GM12878 (cell line): ENCODE measurements at regions not wholly inside any gene's neighbourhood (a gene's known extent, or its start where the extent isn't known, plus 50 kb on each side); places are given as distances from the start of the nearest gene placed in this dataset.

Source experiments
- ATAC-seq: fragments of 200-7000 bp; cut with Tn5 transposase; 3 replicates; pipeline ENCODE4 v1.9.1; 2020; ENCODE audit warnings: mild to moderate bottlenecking, moderate library complexity
- BruUV-seq: library from RNA; stranded (reverse); fragments of 400-500 nt; replicated peaks from 2 replicates; lab custom pipeline; 2021; lab: Mats Ljungman, UMichigan
- CTCF ChIA-PET: fragments of 300-600 bp; sonication (Branson Sonifier 250); formaldehyde crosslinking; extraction: SDS; loops from one replicate; lab custom pipeline; 2021; ENCODE audit warnings: inconsistent platforms; lab: Yijun Ruan, JAX
- POLR2A ChIA-PET: fragments of 350-600 bp; formaldehyde crosslinking; extraction: SDS; loops from one replicate; lab custom pipeline; 2021; ENCODE audit warnings: inconsistent platforms; lab: Charles Lee
- RAD21 ChIA-PET: fragments of 300-600 bp; sonication (Branson Sonifier 250); formaldehyde crosslinking; loops from one replicate; lab custom pipeline; 2023; ENCODE audit warnings: antibody characterized with exemption; ENCODE audit not compliant: unreplicated experiment; lab: Charles Lee
- SMC1A ChIA-PET: fragments of 300-600 bp; sonication (Branson Sonifier 250); formaldehyde crosslinking; loops from one replicate; lab custom pipeline; 2023; ENCODE audit not compliant: unreplicated experiment, uncharacterized antibody; lab: Charles Lee
- DNase-seq: peaks from one replicate; pipeline ENCODE4 v3.0.0-alpha.2; 2011; ENCODE audit warnings: low read depth, low spot score
- FAIRE-seq: peaks from 3 replicates; lab custom pipeline; 2011; peaks lifted over from hg19 to GRCh38; lab: Jason Lieb, UNC
- H2AFZ ChIP-seq: 2 replicates; pipeline ENCODE4 v1.6.0; 2011; ENCODE audit warnings: low read depth, low read length, control low read depth; ENCODE audit not compliant: control insufficient read depth
- H3K27ac ChIP-seq: 2 replicates; pipeline ENCODE4 v1.5.1; 2011; ENCODE audit warnings: control low read depth; ENCODE audit not compliant: control insufficient read depth, insufficient read depth
- H3K27me3 ChIP-seq, 2 experiments: replicated peaks in 1 of 2; 2 replicates each; pipeline versions ENCODE4 v1.6.0 to v1.6.1; 2011; ENCODE audit warnings: low read length in 1 of 2; ENCODE audit not compliant: control insufficient read depth in 2 of 2, insufficient read depth in 2 of 2
- H3K36me3 ChIP-seq, 2 experiments: 2 replicates each; pipeline ENCODE4 v1.5.1; 2011; ENCODE audit warnings: low read length in 1 of 2; ENCODE audit not compliant: control insufficient read depth in 2 of 2, insufficient read depth in 2 of 2
- H3K4me1 ChIP-seq: 2 replicates; pipeline ENCODE4 v1.6.1; 2011; ENCODE audit warnings: mild to moderate bottlenecking, low read length, moderate library complexity, mixed read lengths; ENCODE audit not compliant: control insufficient read depth, insufficient read depth
- H3K4me2 ChIP-seq: 2 replicates; pipeline ENCODE4 v1.6.0; 2011; ENCODE audit warnings: control low read depth; ENCODE audit not compliant: control insufficient read depth, insufficient read depth
- H3K4me3 ChIP-seq: fragments of 200-600 bp; sonication (generic); 2 replicates; pipeline ENCODE4 v1.5.1; 2016
- H3K79me2 ChIP-seq: 2 replicates; pipeline ENCODE4 v1.6.0; 2011; ENCODE audit warnings: low read length; ENCODE audit not compliant: control insufficient read depth, insufficient read depth
- H3K9ac ChIP-seq: 2 replicates; pipeline ENCODE4 v1.8.0; 2011; ENCODE audit warnings: low read length, control low read depth, mixed read lengths; ENCODE audit not compliant: control insufficient read depth, insufficient read depth
- H3K9me3 ChIP-seq: replicated peaks from 3 replicates; pipeline ENCODE4 v1.5.1; 2011; ENCODE audit warnings: mild to moderate bottlenecking, low read length; ENCODE audit not compliant: control insufficient read depth, insufficient read depth
- H4K20me1 ChIP-seq: 2 replicates; pipeline ENCODE4 v1.6.0; 2011; ENCODE audit not compliant: control insufficient read depth, insufficient read depth
- SRF ChIP-seq, 2 experiments: IDR thresholded peaks; 2 replicates each; pipeline ENCODE4 v1.6.1; 2011; ENCODE audit warnings: low read depth in 2 of 2, low read length in 2 of 2, mild to moderate bottlenecking in 1 of 2, moderate library complexity in 1 of 2
- TAF1 ChIP-seq: IDR thresholded peaks from 2 replicates; pipeline ENCODE4 v1.6.1; 2011; ENCODE audit warnings: mild to moderate bottlenecking, low read depth, low read length, borderline replicate concordance
- WGBS: methylation state at CpG from one replicate; pipeline ENCODE4 v1.1.6; 2016; ENCODE audit warnings: low lambda C conversion rate; ENCODE audit not compliant: insufficient replicate concordance, insufficient coverage; ENCODE audit errors: missing lambda C conversion rate; 5-methylcytosine and 5-hydroxymethylcytosine counted together
- in situ Hi-C: fragments of 300-500 bp; cut with MboI; formaldehyde crosslinking; loops from 9 replicates; pipeline ENCODE4 v1.14.3; 2018; ENCODE audit warnings: mixed read lengths
- intact Hi-C: fragments of 100-400 bp; cut with micrococcal nuclease; formaldehyde crosslinking; loops from one replicate; pipeline ENCODE4 v1.14.2; 2022; ENCODE audit not compliant: unreplicated experiment
- TF ChIP-seq, protein P1 (sequence below): fragments of 450-650 bp; formaldehyde crosslinking; IDR thresholded peaks from 2 replicates; pipeline ENCODE4 v1.4.0; 2020; ENCODE audit warnings: mild to moderate bottlenecking, moderate library complexity
- TF ChIP-seq, protein P2 (sequence below): fragments of 150-350 bp; IDR thresholded peaks from 2 replicates; pipeline ENCODE4 v1.6.1; 2014; ENCODE audit warnings: mild to moderate bottlenecking, low read depth, low read length

DNA sequence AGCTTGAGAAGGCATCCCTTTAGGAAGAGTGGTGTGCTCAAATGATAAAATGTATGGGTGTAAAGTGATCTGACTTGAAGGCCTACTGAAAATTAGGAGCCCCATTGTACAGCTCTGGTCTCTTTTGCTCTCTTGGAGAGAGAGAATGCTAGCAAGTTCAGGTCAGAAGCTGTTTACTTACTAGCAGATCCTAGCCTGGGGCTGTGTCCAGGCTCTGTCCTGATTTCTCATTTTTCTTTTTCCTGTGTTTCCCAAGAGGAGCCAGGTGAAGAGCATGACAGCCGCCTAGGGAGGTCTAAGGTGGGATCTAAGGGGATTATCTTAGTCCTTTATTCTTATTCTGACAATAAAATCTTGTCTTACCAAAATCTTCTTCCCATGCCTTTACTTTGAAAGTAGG is 272.8 kb downstream of the NNT start:
- Histone ChIP-seq H3K4me2 (no peak overlapping the region), H4K20me1 (no peaks in the 10 kb centered on the region), H3K27me3 (no peaks in the 10 kb centered on the region), H3K9ac (no peak overlapping the region), H3K9me3 (no peaks in the 10 kb centered on the region), H2AFZ (no peak overlapping the region), H3K79me2 (no peaks in the 10 kb centered on the region), H3K27ac (no peak overlapping the region), H3K4me1 (no peaks in the 10 kb centered on the region)
- SMC1A ChIA-PET: interaction anchor here (1.0 kb wide), 1 partner anchor 18 kb away, joined by 3 read pairs; no protein-coding TSS in a partner anchor
- ATAC-seq (no peak), DNase-seq (no peak), FAIRE-seq (no peak)
- intact Hi-C loops (no loop called here), in situ Hi-C loops (no loop called here)
- CTCF ChIA-PET: no interaction called here
- POLR2A ChIA-PET: no interaction called here
- 0% methylated on average over 1 of the region's 1 CpG for WGBS
- BruUV-seq: no TSS peak
- RAD21 ChIA-PET: no interaction called here
- TF ChIP-seq, protein P1, sequence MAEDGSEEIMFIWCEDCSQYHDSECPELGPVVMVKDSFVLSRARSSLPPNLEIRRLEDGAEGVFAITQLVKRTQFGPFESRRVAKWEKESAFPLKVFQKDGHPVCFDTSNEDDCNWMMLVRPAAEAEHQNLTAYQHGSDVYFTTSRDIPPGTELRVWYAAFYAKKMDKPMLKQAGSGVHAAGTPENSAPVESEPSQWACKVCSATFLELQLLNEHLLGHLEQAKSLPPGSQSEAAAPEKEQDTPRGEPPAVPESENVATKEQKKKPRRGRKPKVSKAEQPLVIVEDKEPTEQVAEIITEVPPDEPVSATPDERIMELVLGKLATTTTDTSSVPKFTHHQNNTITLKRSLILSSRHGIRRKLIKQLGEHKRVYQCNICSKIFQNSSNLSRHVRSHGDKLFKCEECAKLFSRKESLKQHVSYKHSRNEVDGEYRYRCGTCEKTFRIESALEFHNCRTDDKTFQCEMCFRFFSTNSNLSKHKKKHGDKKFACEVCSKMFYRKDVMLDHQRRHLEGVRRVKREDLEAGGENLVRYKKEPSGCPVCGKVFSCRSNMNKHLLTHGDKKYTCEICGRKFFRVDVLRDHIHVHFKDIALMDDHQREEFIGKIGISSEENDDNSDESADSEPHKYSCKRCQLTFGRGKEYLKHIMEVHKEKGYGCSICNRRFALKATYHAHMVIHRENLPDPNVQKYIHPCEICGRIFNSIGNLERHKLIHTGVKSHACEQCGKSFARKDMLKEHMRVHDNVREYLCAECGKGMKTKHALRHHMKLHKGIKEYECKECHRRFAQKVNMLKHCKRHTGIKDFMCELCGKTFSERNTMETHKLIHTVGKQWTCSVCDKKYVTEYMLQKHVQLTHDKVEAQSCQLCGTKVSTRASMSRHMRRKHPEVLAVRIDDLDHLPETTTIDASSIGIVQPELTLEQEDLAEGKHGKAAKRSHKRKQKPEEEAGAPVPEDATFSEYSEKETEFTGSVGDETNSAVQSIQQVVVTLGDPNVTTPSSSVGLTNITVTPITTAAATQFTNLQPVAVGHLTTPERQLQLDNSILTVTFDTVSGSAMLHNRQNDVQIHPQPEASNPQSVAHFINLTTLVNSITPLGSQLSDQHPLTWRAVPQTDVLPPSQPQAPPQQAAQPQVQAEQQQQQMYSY (CRISPR knock-in tag): no peak
- no peak for TF ChIP-seq SRF (IDR thresholded peaks at IDR 0.05; ENCODE audit: low read depth in 2 of 2, low read length in 2 of 2)
- TF ChIP-seq TAF1: no peak
- TF ChIP-seq, protein P2, sequence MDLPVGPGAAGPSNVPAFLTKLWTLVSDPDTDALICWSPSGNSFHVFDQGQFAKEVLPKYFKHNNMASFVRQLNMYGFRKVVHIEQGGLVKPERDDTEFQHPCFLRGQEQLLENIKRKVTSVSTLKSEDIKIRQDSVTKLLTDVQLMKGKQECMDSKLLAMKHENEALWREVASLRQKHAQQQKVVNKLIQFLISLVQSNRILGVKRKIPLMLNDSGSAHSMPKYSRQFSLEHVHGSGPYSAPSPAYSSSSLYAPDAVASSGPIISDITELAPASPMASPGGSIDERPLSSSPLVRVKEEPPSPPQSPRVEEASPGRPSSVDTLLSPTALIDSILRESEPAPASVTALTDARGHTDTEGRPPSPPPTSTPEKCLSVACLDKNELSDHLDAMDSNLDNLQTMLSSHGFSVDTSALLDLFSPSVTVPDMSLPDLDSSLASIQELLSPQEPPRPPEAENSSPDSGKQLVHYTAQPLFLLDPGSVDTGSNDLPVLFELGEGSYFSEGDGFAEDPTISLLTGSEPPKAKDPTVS: no peak
- TF ChIP-seq, all 136 proteins: peak for 0
- no peak overlapping the region for H3K4me3 ChIP-seq
- no peaks in the 10 kb centered on the region for H3K36me3 ChIP-seq
